HG03558 (cell line): ENCODE measurements at regions not wholly inside any gene's neighbourhood (a gene's known extent, or its start where the extent isn't known, plus 50 kb on each side); places are given as distances from the start of the nearest gene placed in this dataset.
"Not testable (repeated sequence)": the region's sequence is repeated elsewhere in the genome, so short reads cannot be mapped to it uniquely, and the experiment has no call there.

Experiments
- ATAC-seq: cut with Tn5 transposase; IDR thresholded peaks from one replicate; pipeline ENCODE4 v1.9.1; 2021; ENCODE audit warnings: moderate number of reproducible peaks; ENCODE audit not compliant: unreplicated experiment; ENCODE audit errors: extremely low read depth

DNA sequence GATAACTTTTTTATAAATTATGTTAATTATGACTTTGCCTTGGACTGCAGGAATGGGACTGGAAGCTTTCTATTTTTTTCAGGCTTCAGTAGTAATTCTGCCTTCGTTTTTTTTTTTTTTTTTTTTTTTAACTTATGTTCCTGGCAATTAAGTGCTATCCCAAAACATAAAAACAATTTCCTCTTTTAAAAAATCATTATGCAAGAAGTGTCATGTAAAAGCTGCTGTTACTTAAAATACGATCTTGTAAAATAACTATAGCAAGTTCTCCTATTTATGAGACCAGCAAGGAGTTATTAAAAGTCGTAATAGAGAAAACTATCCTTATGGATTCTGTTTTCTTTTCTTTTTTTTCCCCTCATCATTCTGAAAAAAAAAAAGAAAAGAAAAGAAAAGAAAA, 106.6 kb upstream of the FOXN2 start:
- ATAC-seq: no peak

GRCh38 chr2:48209214-48209885, 105.1 kb upstream of the FOXN2 start:
- ATAC-seq: no peak

GRCh38 chr2:48210189-48210588, 104.3 kb upstream of the FOXN2 start:
- ATAC-seq: no peak

DNA sequence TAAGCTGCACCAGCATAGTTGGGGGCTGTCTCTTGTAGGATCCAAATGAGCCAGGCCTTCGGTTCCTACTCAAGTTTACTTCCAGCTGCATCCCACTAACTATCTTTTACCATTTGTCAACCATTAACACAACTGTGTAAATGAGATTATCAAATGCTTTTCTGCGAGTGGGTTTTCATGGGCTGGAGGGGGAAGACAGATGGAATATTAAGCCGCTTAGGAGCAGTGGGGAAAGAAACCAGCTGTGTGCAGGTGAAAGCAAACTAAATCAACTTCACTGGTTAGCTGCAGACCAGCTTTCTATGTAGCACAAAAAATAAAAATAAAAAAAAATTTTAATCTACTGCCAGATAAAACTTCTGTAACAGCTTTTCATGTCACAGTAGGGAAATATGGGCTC, 100.8 kb upstream of the FOXN2 start:
- ATAC-seq: no peak

GRCh38 chr2:48218169-48218568, 96.3 kb upstream of the FOXN2 start:
- no peak for ATAC-seq

DNA sequence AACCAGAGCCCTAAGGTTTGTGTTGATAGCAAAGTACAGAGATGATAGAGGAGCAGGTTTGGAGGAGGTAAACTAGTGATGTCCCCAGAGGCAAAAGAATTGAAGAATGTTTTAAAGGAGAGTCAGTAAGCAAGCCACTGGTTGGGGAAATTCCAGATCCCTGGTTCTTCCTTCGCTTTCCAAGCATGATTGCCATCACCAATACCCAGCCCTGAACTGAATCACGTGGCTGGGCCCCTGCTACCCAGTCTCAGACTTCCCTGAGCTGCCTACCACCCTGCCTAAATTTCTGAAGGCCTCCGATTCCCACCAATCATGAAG, 95.3 kb upstream of the FOXN2 start:
- no peak for ATAC-seq

GRCh38 chr2:48219555-48220436, 94.7 kb upstream of the FOXN2 start:
- no peak for ATAC-seq

DNA sequence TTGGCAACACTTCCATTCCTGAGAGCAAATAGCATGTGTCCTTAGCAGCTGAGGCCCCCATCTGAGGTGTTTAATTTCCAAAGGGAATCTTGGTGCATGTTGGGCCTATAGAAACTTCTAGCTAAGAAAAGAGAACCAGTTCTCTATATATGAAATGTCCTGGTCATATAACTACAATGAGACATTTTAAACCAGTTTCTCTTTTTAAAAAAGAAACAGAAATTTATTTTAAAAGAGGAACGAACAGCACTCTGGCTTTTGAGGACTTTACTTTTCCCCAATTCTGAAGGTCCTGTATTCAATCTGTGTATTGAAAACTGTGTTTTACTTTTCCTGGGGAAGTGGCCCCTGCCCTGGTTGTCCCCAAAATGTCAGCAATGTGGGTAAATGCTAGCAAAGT, 94.0 kb upstream of the FOXN2 start:
- ATAC-seq: no peak

DNA sequence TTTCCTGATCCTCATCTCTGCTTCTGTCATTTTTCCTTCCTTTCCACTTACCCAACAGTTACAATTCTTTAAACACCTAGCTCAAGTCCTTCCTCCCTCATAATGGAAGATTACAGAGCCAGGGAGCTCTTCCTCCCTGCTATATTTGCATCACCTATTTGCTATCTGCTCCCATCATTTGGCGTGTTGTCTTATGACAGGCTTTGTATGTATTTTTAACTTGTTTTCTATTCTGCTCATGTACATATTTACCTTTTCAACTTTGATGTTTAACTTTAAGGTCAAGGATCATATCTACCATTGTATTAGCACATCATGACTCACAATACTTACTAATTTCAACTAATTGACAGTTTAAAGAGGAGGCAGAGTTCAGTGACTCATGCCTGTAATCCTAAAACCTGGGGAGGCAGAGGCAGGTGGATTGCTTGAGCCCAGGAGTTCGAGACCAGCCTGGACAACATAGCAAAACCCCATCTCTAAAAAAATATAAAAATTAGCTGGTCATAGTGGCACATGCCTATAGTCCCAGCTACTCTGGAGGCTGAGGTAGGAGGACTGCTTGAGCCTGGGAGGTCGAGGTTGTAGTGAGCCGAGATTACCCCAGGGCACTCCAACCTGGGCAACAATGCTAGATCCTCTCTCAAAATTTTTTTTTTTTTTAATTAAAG, 92.5 kb upstream of the FOXN2 start:
- no peak for ATAC-seq

DNA sequence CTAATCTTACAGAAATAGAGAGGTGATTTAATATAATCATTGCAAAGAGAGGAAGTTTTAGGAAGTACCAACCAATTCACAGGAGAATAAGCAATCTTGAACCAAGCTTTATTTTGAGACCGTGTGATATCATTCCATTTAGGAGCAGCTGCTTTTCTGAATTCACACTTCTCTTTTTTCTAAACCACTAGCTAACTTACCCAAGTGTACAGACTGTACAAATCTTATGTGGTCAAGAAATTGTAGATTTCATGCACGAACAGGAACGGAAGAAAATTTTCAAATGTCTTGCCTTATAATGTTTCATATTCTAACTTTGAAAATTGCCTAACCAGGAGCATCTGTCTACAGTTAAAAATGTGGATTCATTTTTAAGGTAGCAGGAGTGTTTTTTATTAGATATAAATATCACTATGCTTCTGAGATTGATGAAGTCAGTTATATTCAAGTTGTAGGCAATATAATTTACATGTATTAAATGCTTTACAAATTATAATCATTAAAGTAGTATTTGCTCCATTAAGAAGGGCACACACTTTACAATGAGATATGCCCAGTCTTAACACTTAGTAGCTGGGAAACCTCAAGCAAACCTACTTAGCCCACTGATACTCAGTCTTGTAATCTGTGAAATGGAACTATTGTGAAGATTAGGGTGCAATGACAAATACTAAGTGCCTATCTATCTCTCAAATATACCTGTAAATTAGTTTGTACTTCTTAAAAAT, 86.7 kb upstream of the FOXN2 start:
- ATAC-seq: peak; percentile 76

GRCh38 chr2:48228345-48228684, 86.2 kb upstream of the FOXN2 start:
- no peak for ATAC-seq

- no peak for ATAC-seq
These were observed 85.4 kb upstream of the FOXN2 start for GRCh38 chr2:48229063-48229462.

DNA sequence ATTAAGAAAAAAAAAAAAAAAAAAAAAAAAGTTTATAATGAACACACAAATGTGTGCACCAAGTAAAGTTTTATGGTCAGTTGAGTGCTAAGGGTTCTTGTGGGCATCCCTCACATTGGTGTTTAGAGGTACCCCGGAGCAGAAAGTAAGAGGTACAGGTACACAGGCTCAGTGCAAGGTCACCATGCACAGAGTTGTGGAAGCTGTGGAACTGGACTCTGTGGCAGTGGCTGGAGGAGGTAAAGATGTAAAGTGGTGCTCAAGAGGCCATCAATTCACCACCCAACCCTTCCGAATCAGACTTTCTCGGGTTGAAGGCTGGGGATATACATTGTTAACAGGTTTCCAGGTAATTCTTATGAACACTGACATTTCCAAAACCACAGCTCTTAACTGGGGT, 83.6 kb upstream of the FOXN2 start:
- ATAC-seq: no peak

DNA sequence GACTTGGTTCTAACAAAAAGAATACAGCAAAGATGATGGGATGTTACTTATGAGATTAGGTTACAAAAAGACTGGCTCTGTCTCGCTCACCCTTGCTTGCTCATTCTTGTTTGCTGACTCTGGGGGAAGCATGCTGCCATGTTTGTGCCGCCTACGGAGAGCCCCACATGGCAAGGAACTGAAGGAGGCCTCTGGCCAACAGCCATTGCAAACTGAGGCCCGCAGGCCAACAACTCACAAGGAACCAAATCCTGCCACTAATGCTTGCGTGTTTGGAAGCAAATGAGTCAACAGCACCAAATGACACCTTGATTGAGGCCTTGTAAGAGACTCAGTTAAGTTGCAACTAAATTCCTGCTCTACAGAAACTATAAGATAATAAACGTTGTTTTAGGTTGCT, 82.1 kb upstream of the FOXN2 start:
- ATAC-seq: no peak

- no peak for ATAC-seq
These were observed 81.5 kb upstream of the FOXN2 start for GRCh38 chr2:48233005-48233404.

- not testable (repeated sequence) for ATAC-seq
These were observed 80.7 kb upstream of the FOXN2 start for GRCh38 chr2:48233824-48234223.

GRCh38 chr2:48235076-48235475, 79.4 kb upstream of the FOXN2 start:
- no peak for ATAC-seq

- no peak for ATAC-seq
These were observed 76.1 kb upstream of the FOXN2 start for GRCh38 chr2:48238381-48238780.

DNA sequence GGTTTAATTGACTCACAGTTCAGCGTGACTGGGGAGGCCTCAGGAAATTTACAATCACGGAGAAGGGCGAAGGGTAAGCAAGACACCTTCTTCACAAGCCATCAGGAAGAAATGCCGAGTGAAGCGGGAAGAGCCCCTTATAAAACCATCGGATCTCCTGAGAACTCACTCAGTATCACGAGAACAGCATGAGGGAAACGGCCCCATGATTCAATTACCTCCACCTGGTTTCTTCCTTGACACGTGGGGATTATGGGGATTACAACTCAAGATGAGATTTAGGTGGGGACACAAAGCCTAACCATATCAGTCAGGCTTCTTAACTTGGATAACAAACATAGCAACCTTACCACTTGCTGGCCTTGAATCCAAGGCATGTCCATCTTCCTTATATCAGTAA, 73.6 kb upstream of the FOXN2 start:
- ATAC-seq: no peak

GRCh38 chr2:48247206-48247605, 67.3 kb upstream of the FOXN2 start:
- ATAC-seq: no peak
